Gastroesophageal sphincter (tissue), 3 donors: ENCODE measurements at regions not wholly inside any gene's neighbourhood (a gene's known extent, or its start where the extent isn't known, plus 50 kb on each side); places are given as distances from the start of the nearest gene placed in this dataset.

Source experiments
- POLR2A ChIP-seq, 2 donors: fragments of 450-650 bp; IDR thresholded peaks; one replicate each; pipeline ENCODE4 v1.6.1; 2017; ENCODE audit warnings: antibody characterized with exemption in 2 of 2, mild to moderate bottlenecking in 2 of 2, moderate library complexity in 1 of 2
- TF ChIP-seq, protein P1 (sequence below), 4 experiments: fragments of 200-600 bp in 2 of 4; fragments of 450-650 bp in 2 of 4; sonication (generic) in 1 of 4; IDR thresholded peaks; one replicate each; pipeline ENCODE4 v1.5.1; 2017 to 2019; ENCODE audit warnings: antibody characterized with exemption in 4 of 4, mild to moderate bottlenecking in 2 of 4, moderate library complexity in 2 of 4

DNA sequence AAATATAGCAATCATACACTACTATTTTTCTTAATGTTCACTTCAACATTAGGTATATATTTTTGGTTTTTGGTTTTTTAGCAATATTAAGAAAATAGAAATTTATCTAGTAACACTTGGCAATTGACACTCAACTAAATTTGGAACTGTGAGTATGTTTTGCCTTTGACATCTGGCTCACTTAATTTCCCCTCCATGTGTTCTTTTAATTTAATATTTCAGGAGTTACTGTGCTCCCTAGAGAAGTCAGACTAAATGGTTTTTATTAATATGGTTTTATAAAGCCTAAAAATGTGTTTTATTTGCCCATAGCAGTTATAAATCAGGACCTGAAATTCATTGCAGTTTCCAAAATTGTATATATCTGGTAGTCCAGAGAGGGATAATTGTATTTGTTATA lies 175.3 kb upstream of the AVPR1A start:
- TF ChIP-seq, protein P1, sequence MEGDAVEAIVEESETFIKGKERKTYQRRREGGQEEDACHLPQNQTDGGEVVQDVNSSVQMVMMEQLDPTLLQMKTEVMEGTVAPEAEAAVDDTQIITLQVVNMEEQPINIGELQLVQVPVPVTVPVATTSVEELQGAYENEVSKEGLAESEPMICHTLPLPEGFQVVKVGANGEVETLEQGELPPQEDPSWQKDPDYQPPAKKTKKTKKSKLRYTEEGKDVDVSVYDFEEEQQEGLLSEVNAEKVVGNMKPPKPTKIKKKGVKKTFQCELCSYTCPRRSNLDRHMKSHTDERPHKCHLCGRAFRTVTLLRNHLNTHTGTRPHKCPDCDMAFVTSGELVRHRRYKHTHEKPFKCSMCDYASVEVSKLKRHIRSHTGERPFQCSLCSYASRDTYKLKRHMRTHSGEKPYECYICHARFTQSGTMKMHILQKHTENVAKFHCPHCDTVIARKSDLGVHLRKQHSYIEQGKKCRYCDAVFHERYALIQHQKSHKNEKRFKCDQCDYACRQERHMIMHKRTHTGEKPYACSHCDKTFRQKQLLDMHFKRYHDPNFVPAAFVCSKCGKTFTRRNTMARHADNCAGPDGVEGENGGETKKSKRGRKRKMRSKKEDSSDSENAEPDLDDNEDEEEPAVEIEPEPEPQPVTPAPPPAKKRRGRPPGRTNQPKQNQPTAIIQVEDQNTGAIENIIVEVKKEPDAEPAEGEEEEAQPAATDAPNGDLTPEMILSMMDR (IDR thresholded peaks at IDR 0.05) = no peak
- TF ChIP-seq POLR2A (IDR thresholded peaks at IDR 0.05) = no peak
